ENCODE measurements at regions not wholly inside any gene's neighbourhood (a gene's known extent, or its start where the extent isn't known, plus 50 kb on each side); places are given as distances from the start of the nearest gene placed in this dataset.
"Not testable (repeated sequence)": the region's sequence is repeated elsewhere in the genome, so short reads cannot be mapped to it uniquely, and the experiment has no call there.

GRCh38 chr5:39946356-39947045, 521.7 kb upstream of the DAB2 start:
- no peak for DNase-seq

GRCh38 chr5:39945870-39946269, 521.1 kb upstream of the DAB2 start:
- no peak for DNase-seq

GRCh38 chr5:39943811-39944210, 519.0 kb upstream of the DAB2 start:
- DNase-seq, result no peak

- no peak for DNase-seq
Observed at GRCh38 chr5:39942606-39943005, 517.8 kb upstream of the DAB2 start.

- DNase-seq, result no peak
Observed at GRCh38 chr5:39941416-39941815, 516.6 kb upstream of the DAB2 start.

GRCh38 chr5:39934830-39935229, 510.1 kb upstream of the DAB2 start:
- no peak for DNase-seq

GRCh38 chr5:39933061-39933460, 508.3 kb upstream of the DAB2 start:
- DNase-seq, result no peak

- DNase-seq, result no peak
Observed at GRCh38 chr5:39928709-39929108, 503.9 kb upstream of the DAB2 start.

GRCh38 chr5:39919876-39920275, 495.1 kb upstream of the DAB2 start:
- DNase-seq, result no peak

GRCh38 chr5:39912906-39913305, 488.1 kb upstream of the DAB2 start:
- DNase-seq, result no peak

- DNase-seq, result not testable (repeated sequence)
Observed at GRCh38 chr5:39907267-39907951, 482.6 kb upstream of the DAB2 start.

- DNase-seq, result no peak
Observed at GRCh38 chr5:39906146-39906545, 481.4 kb upstream of the DAB2 start.

GRCh38 chr5:39905356-39905755, 480.6 kb upstream of the DAB2 start:
- DNase-seq, result no peak

GRCh38 chr5:39902626-39903025, 477.8 kb upstream of the DAB2 start:
- no peak for DNase-seq

GRCh38 chr5:39898731-39899130, 474.0 kb upstream of the DAB2 start:
- no peak for DNase-seq

GRCh38 chr5:39896706-39897105, 471.9 kb upstream of the DAB2 start:
- no peak for DNase-seq

- no peak for DNase-seq
Observed at GRCh38 chr5:39896104-39896503, 471.3 kb upstream of the DAB2 start.

- no peak for DNase-seq
Observed at GRCh38 chr5:39892708-39893107, 467.9 kb upstream of the DAB2 start.

GRCh38 chr5:39891376-39891775, 466.6 kb upstream of the DAB2 start:
- DNase-seq, result no peak

GRCh38 chr5:39880985-39881384, 456.2 kb upstream of the DAB2 start:
- no peak for DNase-seq

- no peak for DNase-seq
Observed at GRCh38 chr5:39877479-39877878, 452.7 kb upstream of the DAB2 start.

- no peak for DNase-seq
Observed at GRCh38 chr5:39876146-39876545, 451.4 kb upstream of the DAB2 start.

- no peak for DNase-seq
Observed at GRCh38 chr5:39870137-39870536, 445.4 kb upstream of the DAB2 start.

GRCh38 chr5:39869396-39869795, 444.6 kb upstream of the DAB2 start:
- DNase-seq, result no peak

GRCh38 chr5:39867923-39868322, 443.1 kb upstream of the DAB2 start:
- DNase-seq, result no peak
